ENCODE measurements at regions not wholly inside any gene's neighbourhood (a gene's known extent, or its start where the extent isn't known, plus 50 kb on each side); places are given as distances from the start of the nearest gene placed in this dataset.

GRCh38 chr14:28876572-28876945, 110.0 kb downstream of the FOXG1 start:
- TF ChIP-seq CTCF (IDR thresholded peaks at IDR 0.05) (no peak), EHMT2 (IDR thresholded peaks at IDR 0.05; ENCODE audit: low read depth) (no peak), PHF8 (IDR thresholded peaks at IDR 0.05; ENCODE audit: borderline replicate concordance, low read depth) (no peak), EP300 (IDR thresholded peaks at IDR 0.05) (no peak), HMGXB4 (CRISPR knock-in tag; IDR thresholded peaks at IDR 0.05; ENCODE audit: borderline replicate concordance) (no peak), POLR2A (IDR thresholded peaks at IDR 0.05; ENCODE audit: low read length) (no peak), HDAC2 (IDR thresholded peaks at IDR 0.05) (no peak), SMC3 (IDR thresholded peaks at IDR 0.05) (no peak), CHD2 (IDR thresholded peaks at IDR 0.05; ENCODE audit: low read length, partially characterized antibody) (no peak), HOXA7 (CRISPR knock-in tag; IDR thresholded peaks at IDR 0.05) (no peak)

Measured in A549 (cell line).